Naive B cell (primary cell): ENCODE measurements at regions not wholly inside any gene's neighbourhood (a gene's known extent, or its start where the extent isn't known, plus 50 kb on each side); places are given as distances from the start of the nearest gene placed in this dataset.

ENCODE experiments used
- ATAC-seq, 2 donors: fragments of 150-1000 bp; cut with Tn5 transposase; 2 replicates each; pipeline ENCODE4 v1.10.0; 2021; ENCODE audit warnings: low read depth in 2 of 2, mild to moderate bottlenecking in 2 of 2, moderate library complexity in 2 of 2
- DNase-seq: peaks from one replicate; pipeline ENCODE4 v3.0.0; 2022
- H3K27ac Mint-ChIP-seq, 6 donors: one replicate each; pipeline ENCODE4 v1.8.0; 2020 to 2022; ENCODE audit warnings: mild to moderate bottlenecking in 6 of 6, mixed read lengths in 6 of 6, moderate library complexity in 5 of 6, inconsistent platforms in 2 of 6
- H3K27me3 Mint-ChIP-seq, 3 donors: one replicate each; pipeline ENCODE4 v1.8.0; 2021 to 2022; ENCODE audit warnings: mixed read lengths in 3 of 3, mild to moderate bottlenecking in 1 of 3
- H3K36me3 Mint-ChIP-seq, 2 donors: one replicate each; pipeline ENCODE4 v1.8.0; 2020 to 2022; ENCODE audit warnings: mixed read lengths in 2 of 2, inconsistent platforms in 1 of 2, mild to moderate bottlenecking in 1 of 2
- H3K4me1 Mint-ChIP-seq, 3 donors: one replicate each; pipeline ENCODE4 v1.8.0; 2020 to 2022; ENCODE audit warnings: mixed read lengths in 3 of 3, inconsistent platforms in 1 of 3, mild to moderate bottlenecking in 1 of 3, moderate library complexity in 1 of 3
- H3K4me3 Mint-ChIP-seq, 8 donors: one replicate each; pipeline ENCODE4 v1.8.0; 2020 to 2022; ENCODE audit warnings: mild to moderate bottlenecking in 8 of 8, mixed read lengths in 8 of 8, moderate library complexity in 8 of 8, inconsistent platforms in 2 of 8
- H3K9me3 Mint-ChIP-seq, 7 donors: one replicate each; pipeline ENCODE4 v1.8.0; 2020 to 2022; ENCODE audit warnings: mixed read lengths in 7 of 7, mild to moderate bottlenecking in 5 of 7, inconsistent platforms in 2 of 7, moderate library complexity in 1 of 7

GRCh38 chr6:2434116-2434515 is 188.7 kb upstream of the GMDS start:
- Mint-ChIP-seq H3K36me3 (peaks cover 5 to 7% of the 10 kb centered on the region in 2 donors), H3K9me3 (peaks cover 0 to 7% (median 0%) of the 10 kb centered on the region in 7 donors)

GRCh38 chr6:2433711-2434110 is 188.3 kb upstream of the GMDS start:
- Mint-ChIP-seq H3K36me3 (peaks cover 5 to 6% of the 10 kb centered on the region in 2 donors), H3K27me3 (no peaks in the 10 kb centered on the region), H3K4me1 (peaks cover 0 to 2% (median 0%) of the 10 kb centered on the region in 3 donors), H3K4me3 (no peak overlapping the region), H3K27ac (no peak overlapping the region), H3K9me3 (peaks cover 0 to 7% (median 0%) of the 10 kb centered on the region in 7 donors)
- ATAC-seq: peak; percentile 52
- DNase-seq: peak; percentile 3

More at GRCh38 chr6:2434116-2434515, 188.7 kb upstream of the GMDS start:
- H3K4me3 Mint-ChIP-seq: no peak overlapping the region
- H3K27ac Mint-ChIP-seq: no peak overlapping the region
- no peak for ATAC-seq
- DNase-seq: no peak
- H3K4me1 Mint-ChIP-seq: peaks cover 0 to 2% (median 0%) of the 10 kb centered on the region in 3 donors
- peaks cover 0 to under 1% (median 0%) of the 10 kb centered on the region in 3 donors for H3K27me3 Mint-ChIP-seq

GRCh38 chr6:2433266-2433665 is 187.9 kb upstream of the GMDS start:
- Mint-ChIP-seq H3K9me3 (peaks cover 0 to 7% (median 0%) of the 10 kb centered on the region in 7 donors), H3K4me3 (no peak overlapping the region), H3K36me3 (peaks cover 1 to 5% of the 10 kb centered on the region in 2 donors), H3K4me1 (peaks cover 0 to 2% (median 0%) of the 10 kb centered on the region in 3 donors), H3K27ac (no peak overlapping the region), H3K27me3 (no peaks in the 10 kb centered on the region)
- DNase-seq (no peak), ATAC-seq (no peak)

- H3K4me1 Mint-ChIP-seq: peaks cover 0 to 2% (median 0%) of the 10 kb centered on the region in 3 donors
Observed at GRCh38 chr6:2432292-2432691, 186.9 kb upstream of the GMDS start.

GRCh38 chr6:2430612-2431011 is 185.2 kb upstream of the GMDS start:
- DNase-seq (no peak), ATAC-seq (no peak)
- H3K9me3 Mint-ChIP-seq: no peaks in the 10 kb centered on the region
- H3K27ac Mint-ChIP-seq: no peak overlapping the region
- peaks cover 0 to 2% (median 0%) of the 10 kb centered on the region in 3 donors for H3K4me1 Mint-ChIP-seq
- no peaks in the 10 kb centered on the region for H3K27me3 Mint-ChIP-seq
- no peak overlapping the region for H3K4me3 Mint-ChIP-seq
- peaks cover 0 to 5% of the 10 kb centered on the region in 2 donors for H3K36me3 Mint-ChIP-seq

More at GRCh38 chr6:2432292-2432691, 186.9 kb upstream of the GMDS start:
- Mint-ChIP-seq H3K27me3 (no peaks in the 10 kb centered on the region), H3K4me3 (no peak overlapping the region), H3K36me3 (peaks cover 0 to 5% of the 10 kb centered on the region in 2 donors), H3K27ac (no peak overlapping the region), H3K9me3 (peaks cover 0 to 7% (median 0%) of the 10 kb centered on the region in 7 donors)
- no peak for DNase-seq
- no peak for ATAC-seq

- H3K4me3 Mint-ChIP-seq: no peak overlapping the region
Observed at GRCh38 chr6:2429460-2429859, 184.1 kb upstream of the GMDS start.

GRCh38 chr6:2429032-2429431 is 183.6 kb upstream of the GMDS start:
- Mint-ChIP-seq H3K4me1 (peaks cover 0 to 2% (median 0%) of the 10 kb centered on the region in 3 donors), H3K9me3 (no peaks in the 10 kb centered on the region), H3K4me3 (no peak overlapping the region), H3K27ac (no peak overlapping the region), H3K27me3 (no peaks in the 10 kb centered on the region), H3K36me3 (peaks cover 0 to 7% of the 10 kb centered on the region in 2 donors)
- no peak for DNase-seq
- ATAC-seq: no peak

More at GRCh38 chr6:2429460-2429859, 184.1 kb upstream of the GMDS start:
- no peaks in the 10 kb centered on the region for H3K27me3 Mint-ChIP-seq
- ATAC-seq (no peak), DNase-seq (no peak)
- no peak overlapping the region for H3K27ac Mint-ChIP-seq
- H3K9me3 Mint-ChIP-seq: no peaks in the 10 kb centered on the region
- H3K36me3 Mint-ChIP-seq: peaks cover 0 to 5% of the 10 kb centered on the region in 2 donors
- peaks cover 0 to 2% (median 0%) of the 10 kb centered on the region in 3 donors for H3K4me1 Mint-ChIP-seq

- peaks cover 0 to 7% of the 10 kb centered on the region in 2 donors for H3K36me3 Mint-ChIP-seq
- H3K27me3 Mint-ChIP-seq: no peaks in the 10 kb centered on the region
- H3K4me3 Mint-ChIP-seq: no peak overlapping the region
- no peak for ATAC-seq
- H3K9me3 Mint-ChIP-seq: peaks cover 0 to 3% (median 0%) of the 10 kb centered on the region in 7 donors
- no peak overlapping the region for H3K27ac Mint-ChIP-seq
- no peak for DNase-seq
- H3K4me1 Mint-ChIP-seq: no peaks in the 10 kb centered on the region
Observed at GRCh38 chr6:2426561-2427340, 181.3 kb upstream of the GMDS start.

- Mint-ChIP-seq H3K4me3 (no peak overlapping the region), H3K27me3 (no peaks in the 10 kb centered on the region), H3K9me3 (peaks cover 0 to 6% (median 0%) of the 10 kb centered on the region in 7 donors), H3K4me1 (peaks cover 0 to 5% (median 5%) of the 10 kb centered on the region in 3 donors), H3K27ac (no peak overlapping the region), H3K36me3 (peaks cover 0 to 8% of the 10 kb centered on the region in 2 donors)
- DNase-seq: no peak
- no peak for ATAC-seq
Observed at GRCh38 chr6:2416128-2416712, 170.8 kb upstream of the GMDS start.

- Mint-ChIP-seq H3K36me3 (peaks cover 0 to 8% of the 10 kb centered on the region in 2 donors), H3K4me3 (no peak overlapping the region), H3K27me3 (no peaks in the 10 kb centered on the region), H3K9me3 (peaks cover 0 to 6% (median 0%) of the 10 kb centered on the region in 7 donors), H3K27ac (peak overlapping the region in 1 of 6 donors; percentile 21), H3K4me1 (peaks cover 0 to 5% (median 5%) of the 10 kb centered on the region in 3 donors)
- ATAC-seq (no peak), DNase-seq (no peak)
Observed at GRCh38 chr6:2414885-2415547, 169.6 kb upstream of the GMDS start.

- no peak overlapping the region for H3K27ac Mint-ChIP-seq
- no peaks in the 10 kb centered on the region for H3K27me3 Mint-ChIP-seq
- H3K36me3 Mint-ChIP-seq: peaks cover 0 to 8% of the 10 kb centered on the region in 2 donors
- H3K4me3 Mint-ChIP-seq: no peak overlapping the region
- H3K9me3 Mint-ChIP-seq: peaks cover 0 to 6% (median under 1%) of the 10 kb centered on the region in 7 donors
- ATAC-seq (no peak), DNase-seq (no peak)
- peaks cover 0 to 5% (median 5%) of the 10 kb centered on the region in 3 donors for H3K4me1 Mint-ChIP-seq
Observed at GRCh38 chr6:2412731-2413130, 167.3 kb upstream of the GMDS start.

GRCh38 chr6:2410656-2411380 is 165.4 kb upstream of the GMDS start:
- H3K36me3 Mint-ChIP-seq: peaks cover 0 to 12% of the 10 kb centered on the region in 2 donors
- no peaks in the 10 kb centered on the region for H3K4me1 Mint-ChIP-seq
- H3K4me3 Mint-ChIP-seq: no peak overlapping the region
- no peaks in the 10 kb centered on the region for H3K27me3 Mint-ChIP-seq
- ATAC-seq: no peak
- H3K9me3 Mint-ChIP-seq: peaks cover 0 to 1% (median 0%) of the 10 kb centered on the region in 7 donors
- peak overlapping the region in 1 of 6 donors; percentile 8 for H3K27ac Mint-ChIP-seq
- DNase-seq: no peak

GRCh38 chr6:2407525-2407924 is 162.1 kb upstream of the GMDS start:
- Mint-ChIP-seq H3K27ac (peak overlapping the region in 2 of 6 donors; percentile 23 to 55), H3K4me3 (no peak overlapping the region), H3K9me3 (peaks cover 0 to 1% (median 0%) of the 10 kb centered on the region in 7 donors), H3K4me1 (no peaks in the 10 kb centered on the region), H3K27me3 (no peaks in the 10 kb centered on the region), H3K36me3 (peaks cover 0 to 9% of the 10 kb centered on the region in 2 donors)
- ATAC-seq (no peak), DNase-seq (no peak)
